ENCODE measurements at regions not wholly inside any gene's neighbourhood (a gene's known extent, or its start where the extent isn't known, plus 50 kb on each side); places are given as distances from the start of the nearest gene placed in this dataset.

GRCh38 chr16:50994995-50995394 lies 156.1 kb downstream of the SALL1 start:
- no peak overlapping the region for H3K4me3 ChIP-seq
- no peaks in the 10 kb centered on the region for H3K4me1 ChIP-seq
- H3K27ac ChIP-seq: no peak overlapping the region
- peaks cover 9% of the 10 kb centered on the region; the same call in 1 of the 2 replicates for H3K27me3 ChIP-seq
- H3K36me3 ChIP-seq: no peaks in the 10 kb centered on the region
- no peak for DNase-seq
- H3K9me3 ChIP-seq (replicated peaks): no peaks in the 10 kb centered on the region

- Histone ChIP-seq H3K27ac (no peak overlapping the region), H3K27me3 (peaks cover 4% of the 10 kb centered on the region; the same call in 1 of the 2 replicates), H3K36me3 (no peaks in the 10 kb centered on the region), H3K4me3 (no peak overlapping the region), H3K4me1 (no peaks in the 10 kb centered on the region), H3K9me3 (replicated peaks) (no peaks in the 10 kb centered on the region)
- no peak for DNase-seq
These were observed 158.6 kb downstream of the SALL1 start for GRCh38 chr16:50992350-50993032.

GRCh38 chr16:50991436-50991835 lies 159.6 kb downstream of the SALL1 start:
- no peak for DNase-seq
- H3K4me1 ChIP-seq: no peaks in the 10 kb centered on the region
- no peaks in the 10 kb centered on the region for H3K36me3 ChIP-seq
- no peak overlapping the region for H3K4me3 ChIP-seq
- H3K9me3 ChIP-seq (replicated peaks): no peaks in the 10 kb centered on the region
- H3K27me3 ChIP-seq: no peaks in the 10 kb centered on the region; the same call in 1 of the 2 replicates
- H3K27ac ChIP-seq: no peak overlapping the region

- Histone ChIP-seq H3K4me3 (no peak overlapping the region), H3K36me3 (no peaks in the 10 kb centered on the region), H3K9me3 (replicated peaks) (no peaks in the 10 kb centered on the region), H3K27ac (no peak overlapping the region), H3K4me1 (no peaks in the 10 kb centered on the region), H3K27me3 (no peaks in the 10 kb centered on the region; the same call in 1 of the 2 replicates)
- no peak for DNase-seq
These were observed 160.1 kb downstream of the SALL1 start for GRCh38 chr16:50991006-50991405.

- Histone ChIP-seq H3K4me1 (no peaks in the 10 kb centered on the region), H3K27ac (no peak overlapping the region), H3K4me3 (no peak overlapping the region), H3K9me3 (replicated peaks) (no peaks in the 10 kb centered on the region), H3K27me3 (no peaks in the 10 kb centered on the region), H3K36me3 (no peaks in the 10 kb centered on the region)
- no peak for DNase-seq
These were observed 162.0 kb downstream of the SALL1 start for GRCh38 chr16:50989047-50989446.

GRCh38 chr16:50988441-50988840 lies 162.6 kb downstream of the SALL1 start:
- Histone ChIP-seq H3K36me3 (no peaks in the 10 kb centered on the region), H3K27ac (no peak overlapping the region), H3K4me3 (no peak overlapping the region), H3K4me1 (no peaks in the 10 kb centered on the region), H3K27me3 (no peaks in the 10 kb centered on the region), H3K9me3 (replicated peaks) (no peaks in the 10 kb centered on the region)
- DNase-seq: no peak

- H3K27me3 ChIP-seq: no peaks in the 10 kb centered on the region
- no peak overlapping the region for H3K4me3 ChIP-seq
- no peak overlapping the region for H3K27ac ChIP-seq
- no peak for DNase-seq
- no peaks in the 10 kb centered on the region for H3K9me3 ChIP-seq (replicated peaks)
- H3K36me3 ChIP-seq: no peaks in the 10 kb centered on the region
- H3K4me1 ChIP-seq: no peaks in the 10 kb centered on the region
These were observed 164.6 kb downstream of the SALL1 start for GRCh38 chr16:50986453-50986852.

GRCh38 chr16:50985733-50986132 lies 165.3 kb downstream of the SALL1 start:
- H3K27ac ChIP-seq: no peak overlapping the region
- H3K4me1 ChIP-seq: no peaks in the 10 kb centered on the region
- H3K9me3 ChIP-seq (replicated peaks): no peaks in the 10 kb centered on the region
- H3K36me3 ChIP-seq: no peaks in the 10 kb centered on the region
- H3K27me3 ChIP-seq: no peaks in the 10 kb centered on the region
- H3K4me3 ChIP-seq: no peak overlapping the region
- no peak for DNase-seq

GRCh38 chr16:50984688-50985087 lies 166.4 kb downstream of the SALL1 start:
- H3K36me3 ChIP-seq: no peaks in the 10 kb centered on the region
- H3K27me3 ChIP-seq: no peaks in the 10 kb centered on the region
- H3K4me1 ChIP-seq: no peaks in the 10 kb centered on the region
- no peak overlapping the region for H3K27ac ChIP-seq
- H3K4me3 ChIP-seq: no peak overlapping the region
- no peak for DNase-seq
- H3K9me3 ChIP-seq (replicated peaks): no peaks in the 10 kb centered on the region

- H3K27me3 ChIP-seq: no peaks in the 10 kb centered on the region
- DNase-seq: no peak
- H3K27ac ChIP-seq: no peak overlapping the region
- no peaks in the 10 kb centered on the region for H3K9me3 ChIP-seq (replicated peaks)
- H3K36me3 ChIP-seq: no peaks in the 10 kb centered on the region
- no peak overlapping the region for H3K4me3 ChIP-seq
- no peaks in the 10 kb centered on the region for H3K4me1 ChIP-seq
These were observed 168.3 kb downstream of the SALL1 start for GRCh38 chr16:50982808-50983207.

GRCh38 chr16:50981951-50982350 lies 169.1 kb downstream of the SALL1 start:
- Histone ChIP-seq H3K4me3 (no peak overlapping the region), H3K27me3 (no peaks in the 10 kb centered on the region), H3K36me3 (no peaks in the 10 kb centered on the region), H3K9me3 (replicated peaks) (no peaks in the 10 kb centered on the region), H3K27ac (no peak overlapping the region), H3K4me1 (no peaks in the 10 kb centered on the region)
- no peak for DNase-seq

GRCh38 chr16:50980666-50981065 lies 170.4 kb downstream of the SALL1 start:
- Histone ChIP-seq H3K4me3 (no peak overlapping the region), H3K27me3 (no peaks in the 10 kb centered on the region), H3K9me3 (replicated peaks) (no peaks in the 10 kb centered on the region), H3K27ac (no peak overlapping the region), H3K36me3 (no peaks in the 10 kb centered on the region), H3K4me1 (no peaks in the 10 kb centered on the region)
- DNase-seq: no peak

- Histone ChIP-seq H3K9me3 (replicated peaks) (no peaks in the 10 kb centered on the region), H3K27me3 (no peaks in the 10 kb centered on the region), H3K36me3 (no peaks in the 10 kb centered on the region), H3K27ac (no peak overlapping the region), H3K4me1 (no peaks in the 10 kb centered on the region), H3K4me3 (no peak overlapping the region)
- DNase-seq: no peak
These were observed 171.1 kb downstream of the SALL1 start for GRCh38 chr16:50979806-50980620.

GRCh38 chr16:50977138-50977537 lies 173.9 kb downstream of the SALL1 start:
- Histone ChIP-seq H3K4me1 (no peaks in the 10 kb centered on the region), H3K4me3 (no peak overlapping the region), H3K27ac (no peak overlapping the region), H3K27me3 (0 out of 2 replicates have a peak, but pooled peaks cover 5% of the 10 kb centered on the region), H3K9me3 (replicated peaks) (no peaks in the 10 kb centered on the region), H3K36me3 (no peaks in the 10 kb centered on the region)
- no peak for DNase-seq

- H3K4me3 ChIP-seq: no peak overlapping the region
- H3K27ac ChIP-seq: no peak overlapping the region
- H3K36me3 ChIP-seq: no peaks in the 10 kb centered on the region
- no peaks in the 10 kb centered on the region for H3K4me1 ChIP-seq
- H3K27me3 ChIP-seq: 0 out of 2 replicates have a peak, but pooled peaks cover 5% of the 10 kb centered on the region
- no peaks in the 10 kb centered on the region for H3K9me3 ChIP-seq (replicated peaks)
- no peak for DNase-seq
These were observed 176.5 kb downstream of the SALL1 start for GRCh38 chr16:50974438-50975036.

Data from SJCRH30 (cell line).